ENCODE measurements at regions not wholly inside any gene's neighbourhood (a gene's known extent, or its start where the extent isn't known, plus 50 kb on each side); places are given as distances from the start of the nearest gene placed in this dataset.

DNA sequence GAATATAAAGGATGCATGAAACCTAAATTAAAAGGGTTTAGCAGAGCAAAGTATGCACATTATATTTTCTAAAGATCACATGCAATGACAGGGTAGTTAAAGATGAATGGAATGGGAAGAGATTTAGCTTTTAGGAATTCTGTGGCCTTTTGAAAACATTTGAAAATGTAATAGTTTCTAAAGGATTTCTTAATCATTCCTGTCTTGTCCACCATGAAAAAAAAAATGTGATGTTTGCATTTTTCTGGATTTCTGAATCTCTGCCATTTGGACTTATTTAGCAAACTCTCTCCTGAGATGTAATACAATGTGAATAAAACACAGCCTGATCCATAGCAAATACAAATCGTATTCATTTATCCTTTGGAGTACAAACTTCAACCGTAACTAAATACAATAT, 126.6 kb upstream of the RAB11FIP2 start:
- DNase-seq, result no peak

DNA sequence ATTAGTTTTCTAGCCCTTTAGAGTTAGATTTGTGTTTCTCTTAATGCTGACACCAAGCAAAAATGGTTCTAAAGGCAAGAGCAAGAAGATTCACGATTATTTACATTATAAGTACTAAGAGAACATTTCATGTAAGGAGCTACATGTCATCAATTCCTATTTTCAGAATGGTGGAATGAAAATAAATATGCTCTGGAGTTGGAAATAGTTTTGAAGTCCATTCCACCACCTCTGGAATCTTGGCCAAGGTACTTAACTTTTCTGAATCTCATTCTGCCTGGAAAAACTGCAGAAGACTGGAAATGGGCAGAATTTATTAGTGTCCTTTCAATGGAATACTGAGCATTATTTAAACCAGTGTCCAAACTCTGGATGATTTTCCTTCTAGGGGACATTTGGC, 125.1 kb upstream of the RAB11FIP2 start:
- DNase-seq, result no peak

DNA sequence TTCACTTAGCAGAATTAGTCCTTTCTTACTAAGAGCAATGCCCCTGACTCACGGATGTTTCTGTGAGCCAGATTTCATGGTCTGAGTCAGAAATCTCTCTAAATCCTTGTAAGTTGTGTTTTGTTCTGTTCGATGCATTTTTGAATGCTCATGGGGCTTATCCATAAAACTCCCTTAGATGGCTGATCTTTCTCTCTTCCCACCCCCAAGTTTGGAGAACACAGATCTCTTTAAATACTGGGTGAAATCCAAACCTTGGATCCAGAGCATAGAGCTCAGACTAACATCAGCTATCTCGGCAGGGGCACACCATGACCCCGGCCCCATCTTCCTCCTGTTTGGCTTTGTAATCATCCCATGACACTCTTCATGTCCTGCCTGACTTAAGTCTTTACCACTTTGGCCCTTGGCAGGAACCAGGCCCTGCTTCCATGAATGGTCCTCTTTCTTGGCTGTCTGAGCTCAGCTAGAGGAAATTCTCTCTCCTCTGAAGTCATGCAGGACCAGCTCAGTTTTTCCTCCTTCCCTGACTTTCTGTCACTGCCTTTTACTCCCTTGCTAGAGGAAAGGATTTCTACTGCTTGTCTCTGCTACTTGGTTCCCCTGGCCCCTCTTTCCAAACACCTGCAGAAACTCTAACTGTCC, 120.4 kb upstream of the RAB11FIP2 start:
- DNase-seq, result no peak

DNA sequence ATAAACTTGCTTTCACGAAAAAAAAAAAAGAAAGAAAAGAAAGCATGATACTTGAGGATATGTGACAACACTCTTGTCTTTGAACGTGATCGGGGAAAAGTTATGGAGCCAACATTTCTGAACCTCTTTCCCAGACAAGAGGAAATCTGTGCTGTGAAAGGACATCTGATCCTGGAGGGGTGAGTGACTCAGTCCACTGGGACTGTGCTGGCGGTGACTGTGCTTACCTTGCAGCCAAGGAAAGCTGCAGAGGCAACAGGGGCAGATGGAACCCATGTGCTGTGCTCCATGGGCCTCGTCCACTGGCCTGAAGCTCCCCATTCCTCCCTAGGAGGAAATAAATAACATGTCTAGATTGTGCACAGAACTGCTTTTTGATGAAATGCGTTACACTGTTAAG, 116.5 kb upstream of the RAB11FIP2 start:
- no peak for DNase-seq

DNA sequence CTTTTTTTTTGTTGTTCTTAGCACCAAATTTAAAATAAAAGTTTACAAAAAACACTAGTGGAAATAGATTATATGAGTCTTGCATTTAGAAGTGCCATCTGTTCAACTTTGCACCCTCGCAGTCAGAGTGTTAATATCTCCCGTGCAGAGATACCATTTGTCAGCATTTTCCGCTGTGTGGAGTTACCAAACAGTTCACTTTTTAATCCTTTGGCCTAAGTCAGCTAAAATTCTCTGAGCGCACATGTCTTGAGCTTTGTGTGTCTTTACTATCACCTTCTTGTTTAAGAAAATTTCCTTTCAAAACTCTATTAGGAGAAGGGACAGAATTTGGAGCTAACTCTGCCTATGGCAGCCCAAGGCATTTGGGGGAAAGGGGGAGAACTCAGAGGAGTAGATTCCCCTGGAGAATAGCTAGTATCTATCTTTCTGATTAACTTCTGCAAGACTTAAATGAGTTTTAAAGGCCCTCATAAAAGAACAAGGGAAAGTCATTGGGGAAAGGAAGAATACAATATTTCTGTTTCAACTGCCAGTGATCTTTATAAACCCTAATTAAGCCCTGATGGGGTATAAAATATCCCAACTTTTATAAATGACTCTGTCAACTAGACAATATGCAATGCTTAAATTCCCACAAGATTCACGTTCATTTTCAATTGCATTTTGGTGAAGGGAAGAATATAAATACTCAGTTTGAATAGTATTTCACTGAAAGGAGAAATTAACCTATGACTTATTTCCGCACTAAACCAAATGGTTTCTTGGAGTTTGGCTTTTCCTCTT, 114.9 kb upstream of the RAB11FIP2 start:
- DNase-seq, result no peak

DNA sequence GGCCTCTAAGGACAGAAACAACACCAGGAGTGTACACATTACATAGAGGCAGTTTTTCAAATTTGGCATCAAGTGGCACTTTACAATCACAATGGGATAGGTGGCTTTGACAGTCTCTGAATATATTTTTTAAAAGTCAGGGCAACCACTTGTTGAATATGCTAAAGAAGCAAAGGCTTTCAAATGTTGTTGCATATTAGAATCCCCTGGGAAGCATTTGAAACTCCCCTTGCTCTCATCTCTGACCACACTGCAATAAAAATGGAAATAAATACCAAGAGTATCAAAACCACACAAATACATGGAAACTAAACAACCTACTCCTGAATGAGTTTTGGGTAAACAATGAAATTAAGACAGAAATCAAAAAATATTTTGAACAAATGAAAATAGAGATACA, 106.5 kb upstream of the RAB11FIP2 start:
- DNase-seq, result no peak

DNA sequence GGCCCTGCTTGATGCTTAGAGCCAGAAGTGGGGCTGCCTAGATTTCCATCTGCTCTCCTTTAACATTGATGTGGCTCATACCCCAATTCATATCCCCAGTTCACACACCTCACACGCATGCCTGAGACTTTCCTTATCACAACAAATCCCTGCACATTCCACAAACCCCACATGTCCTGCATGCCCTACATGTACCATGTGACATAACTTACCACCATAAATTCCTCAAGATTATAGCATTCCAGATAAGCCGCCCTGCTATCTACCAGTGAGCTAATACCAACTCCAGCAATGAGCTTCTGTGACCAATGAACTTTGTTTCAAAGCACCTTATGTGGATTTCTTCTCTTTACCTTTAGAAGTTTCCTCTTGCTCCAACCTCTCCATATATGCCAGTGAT, 104.7 kb upstream of the RAB11FIP2 start:
- DNase-seq, result no peak

DNA sequence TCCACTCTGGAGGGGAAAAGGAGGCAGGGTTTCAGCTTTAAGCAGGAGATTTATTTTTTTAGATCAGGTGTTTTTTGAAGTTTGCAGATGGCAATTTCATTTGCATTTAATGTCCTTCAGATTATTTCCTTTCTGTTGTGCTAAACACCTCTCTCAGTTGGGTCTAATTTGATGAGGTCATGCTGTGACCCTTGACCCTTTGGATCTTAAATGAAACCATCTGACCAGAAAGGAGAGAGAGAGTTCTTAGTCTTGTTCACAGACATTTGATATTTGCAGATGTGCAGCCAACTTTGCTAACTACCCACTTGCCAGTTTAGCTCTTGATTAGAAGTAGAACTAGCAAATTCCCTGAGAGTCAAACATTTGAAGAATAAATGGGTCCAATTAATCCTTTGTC, 101.5 kb upstream of the RAB11FIP2 start:
- DNase-seq, result no peak

DNA sequence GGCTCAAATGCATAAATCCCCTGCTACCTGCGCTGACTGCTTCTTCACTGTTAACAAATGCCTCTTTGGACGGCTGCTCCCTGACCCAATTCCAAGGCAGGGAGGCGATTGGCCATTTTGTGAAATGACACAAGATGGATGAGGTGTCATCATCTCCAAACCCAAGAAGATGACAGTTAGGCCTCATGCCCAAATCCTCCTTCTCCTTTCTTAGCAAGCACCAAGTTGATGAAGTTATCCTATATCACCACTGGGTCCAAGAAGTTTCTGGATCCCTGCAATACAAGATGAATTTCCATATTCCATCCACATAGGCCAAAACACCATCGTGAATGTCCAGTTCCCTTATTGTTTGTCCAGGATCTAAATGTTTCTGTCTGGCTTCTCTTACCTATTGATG, 98.5 kb upstream of the RAB11FIP2 start:
- no peak for DNase-seq

DNA sequence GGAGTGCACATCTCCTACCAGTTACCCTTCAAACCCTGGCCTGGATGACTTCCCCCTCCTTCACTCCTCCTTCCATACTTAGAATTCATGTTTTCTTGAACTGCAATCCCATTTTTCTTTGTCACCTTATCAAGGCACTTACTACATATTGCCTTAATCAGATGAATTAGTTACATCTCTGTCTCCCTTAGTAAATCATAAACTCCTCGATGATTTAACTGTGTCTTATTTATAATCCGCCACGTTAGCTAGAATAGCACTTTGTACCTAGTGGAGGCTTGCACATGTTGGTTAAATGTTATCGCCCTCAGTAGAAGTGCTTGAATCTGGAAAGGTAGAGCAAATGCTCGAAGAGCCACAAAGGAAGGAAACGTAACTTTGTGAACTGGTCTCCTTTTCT, 94.7 kb upstream of the RAB11FIP2 start:
- DNase-seq, result no peak

DNA sequence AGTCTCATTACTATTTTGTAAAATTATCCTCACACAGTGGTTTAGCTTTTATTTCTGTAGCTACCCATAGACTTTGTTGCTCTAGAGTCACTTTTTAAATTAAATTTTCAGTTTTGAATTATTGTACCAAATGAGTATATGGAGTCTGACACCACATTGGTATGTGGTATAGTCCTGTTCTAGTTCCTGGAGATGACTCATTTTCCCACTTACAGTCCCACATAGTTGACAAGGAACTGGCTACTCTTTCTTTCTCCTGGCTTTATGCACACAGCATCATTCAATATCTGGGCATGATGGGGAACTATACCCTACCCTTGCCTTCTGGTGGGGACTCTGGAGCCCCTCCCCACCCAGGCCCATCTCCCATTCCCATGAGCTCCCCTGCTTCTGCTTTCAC, 92.6 kb upstream of the RAB11FIP2 start:
- DNase-seq, result no peak

DNA sequence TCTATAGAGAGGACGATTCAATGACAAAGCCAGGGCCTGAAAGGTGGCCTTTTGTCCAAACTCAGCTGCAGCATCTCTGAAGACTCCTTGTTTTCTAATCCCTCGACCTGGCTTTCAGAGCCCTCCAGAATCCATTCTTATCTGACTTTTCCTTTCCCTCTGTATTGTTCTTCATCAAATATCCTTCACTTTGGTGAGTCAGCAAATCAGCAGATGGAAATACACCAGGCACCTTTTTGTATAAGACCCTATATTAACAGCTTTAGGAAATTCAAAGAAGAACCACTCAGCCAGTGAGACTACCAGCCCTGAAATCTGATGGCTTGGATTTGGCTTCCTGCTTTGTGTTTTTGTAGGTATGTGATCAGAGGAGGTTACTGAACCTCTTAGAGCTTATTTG, 81.9 kb upstream of the RAB11FIP2 start:
- DNase-seq, result no peak

DNA sequence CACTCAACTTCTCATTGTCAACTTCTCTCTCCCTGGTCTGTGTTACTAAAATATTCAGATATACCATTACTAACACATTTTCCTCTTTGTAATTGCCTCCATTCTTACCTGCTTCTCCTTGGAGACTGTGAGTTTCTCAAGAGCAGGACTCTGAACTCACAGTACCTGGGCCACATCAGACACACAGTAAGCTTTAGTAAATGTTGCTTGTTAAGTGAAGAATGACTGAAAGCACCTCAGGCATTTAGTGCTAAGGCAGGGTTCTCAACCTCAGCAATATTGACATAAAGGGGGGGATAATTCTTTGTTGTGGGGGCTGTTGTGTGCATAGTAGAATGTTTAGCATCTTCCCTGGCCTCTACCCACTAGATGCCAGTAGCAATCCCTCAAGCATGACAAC, 72.0 kb upstream of the RAB11FIP2 start:
- no peak for DNase-seq

DNA sequence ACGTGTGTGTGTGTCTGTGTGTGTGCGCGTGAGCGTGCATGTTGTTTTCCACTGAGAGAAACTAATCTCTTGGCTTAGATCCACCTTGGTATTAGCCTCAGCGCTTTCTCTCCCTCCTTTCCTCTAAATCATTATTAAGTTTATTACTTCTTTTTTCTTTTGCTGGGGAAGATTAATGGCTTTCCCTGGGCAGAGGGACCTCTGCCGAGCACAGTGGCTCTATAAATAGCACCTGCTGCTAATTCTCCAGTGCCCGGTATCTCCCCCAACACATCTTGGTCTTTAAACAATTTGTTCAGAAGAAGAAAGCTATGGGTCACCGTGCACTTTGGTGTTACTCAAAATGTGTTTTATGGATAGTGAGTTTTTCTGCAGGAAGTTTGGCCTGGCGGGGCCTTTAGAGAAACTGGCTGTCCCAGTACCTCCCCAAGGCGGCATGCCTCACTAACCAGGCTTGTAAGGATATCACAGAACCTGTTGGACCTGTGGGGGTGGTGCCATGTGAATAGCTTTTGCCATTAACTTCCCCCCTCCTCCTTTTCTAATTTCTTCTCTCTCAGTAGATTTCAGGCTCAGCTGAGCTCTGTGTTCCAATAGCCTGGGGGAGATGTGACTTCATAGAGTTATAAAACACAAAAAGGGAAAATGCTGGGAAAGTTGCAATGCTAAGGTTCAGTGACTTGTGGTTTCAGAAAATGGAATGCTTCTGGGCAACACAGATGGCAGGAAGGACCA, 70.1 kb upstream of the RAB11FIP2 start:
- DNase-seq, result no peak

DNA sequence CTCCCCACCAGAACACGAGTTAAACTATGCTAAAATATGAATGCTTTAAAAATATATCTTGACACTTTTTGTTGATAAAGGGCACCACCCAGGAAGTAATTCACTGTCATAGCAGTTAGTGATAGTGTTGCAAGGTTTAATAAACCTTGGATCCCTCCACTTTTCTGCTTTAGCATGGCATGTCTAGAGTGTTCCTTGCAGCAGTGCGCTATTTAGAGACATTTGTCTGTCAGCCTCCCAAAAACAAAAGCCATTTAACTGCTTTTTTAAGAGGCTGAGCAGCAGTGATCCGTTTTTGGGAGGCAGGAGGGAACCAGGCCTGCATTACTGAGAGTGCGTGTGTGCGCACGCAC, 69.6 kb upstream of the RAB11FIP2 start:
- DNase-seq, result no peak

DNA sequence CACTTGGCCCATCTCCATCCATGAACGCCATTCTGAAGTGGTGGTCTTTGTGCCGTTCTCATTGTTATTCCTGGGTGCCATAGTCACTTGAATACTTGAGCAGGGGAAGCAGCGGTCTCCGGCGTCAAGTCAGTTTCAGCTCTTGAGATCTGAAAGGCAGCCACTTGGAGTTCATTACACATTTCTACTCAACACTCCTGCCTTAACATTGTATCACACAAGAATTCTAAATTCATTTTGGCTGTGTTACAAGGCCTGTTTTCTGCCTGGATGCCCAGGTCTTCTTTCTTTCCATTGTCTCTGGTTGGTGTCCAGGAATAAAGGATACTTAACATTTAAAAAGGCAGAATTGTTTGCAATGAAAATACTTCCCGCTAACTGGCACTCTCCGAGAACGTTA, 69.0 kb upstream of the RAB11FIP2 start:
- no peak for DNase-seq

DNA sequence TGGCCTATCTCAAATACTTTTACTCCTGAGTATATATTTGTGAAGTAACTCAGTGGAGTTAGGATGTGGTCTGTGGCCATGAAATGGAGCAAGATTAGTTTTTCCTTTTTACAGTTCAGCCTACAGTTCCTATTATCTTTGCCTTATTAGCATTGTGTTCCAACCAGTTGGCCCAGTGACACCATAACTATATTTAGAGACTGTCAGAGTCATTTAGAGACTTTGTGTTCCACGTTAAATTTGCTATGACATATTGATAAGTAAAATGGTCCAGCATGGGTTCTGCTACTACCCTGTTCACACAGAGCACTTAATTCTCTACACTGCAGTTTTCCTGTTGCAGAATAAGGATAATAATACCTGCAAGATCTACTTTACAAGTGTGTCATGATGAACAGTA, 68.3 kb upstream of the RAB11FIP2 start:
- no peak for DNase-seq

DNA sequence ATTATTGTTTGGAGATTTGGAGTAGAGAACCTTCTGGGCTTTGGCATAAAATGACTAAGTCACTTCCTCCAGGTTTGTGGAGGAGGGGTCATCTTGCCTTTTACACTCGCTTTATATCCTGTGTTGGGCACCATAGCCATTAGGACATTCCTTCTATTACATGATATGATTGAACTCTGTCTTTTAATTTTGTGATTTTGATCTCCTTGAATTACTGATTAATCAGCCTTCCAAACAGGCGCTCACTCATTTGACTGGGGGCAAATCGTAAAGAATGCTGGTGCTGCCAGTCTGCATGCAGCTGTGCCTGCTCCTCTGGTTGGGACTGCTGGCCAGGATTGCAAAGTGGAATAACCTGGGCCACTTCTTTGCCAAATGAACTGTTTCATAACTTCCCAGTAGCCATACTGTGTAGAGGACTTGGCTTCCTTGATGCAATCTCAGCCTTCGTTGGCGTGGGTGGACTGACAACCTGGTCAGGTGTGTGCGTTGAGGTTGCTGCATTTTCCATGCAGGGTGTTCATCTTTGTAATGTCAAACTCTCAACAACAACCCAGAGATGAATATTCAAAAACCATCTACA, 65.9 kb upstream of the RAB11FIP2 start:
- no peak for DNase-seq

DNA sequence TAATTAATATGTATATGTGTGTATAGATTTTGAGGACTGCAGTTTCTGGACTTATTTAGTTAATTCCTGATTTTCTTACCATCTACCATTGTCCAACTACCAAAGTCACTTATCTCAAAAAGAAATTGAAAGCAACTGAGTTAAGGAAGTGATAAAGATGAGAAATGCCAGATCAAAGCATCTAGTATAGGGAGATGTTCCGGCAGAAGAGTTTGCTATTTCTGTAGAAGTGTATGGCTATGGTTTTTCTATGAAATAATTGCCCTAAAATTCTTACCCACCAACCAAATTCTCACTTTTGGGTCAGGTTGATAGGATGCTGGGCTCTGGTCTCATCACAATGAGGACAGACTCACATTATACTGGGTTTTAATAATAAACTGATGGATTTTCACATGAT, 64.0 kb upstream of the RAB11FIP2 start:
- DNase-seq, result no peak

DNA sequence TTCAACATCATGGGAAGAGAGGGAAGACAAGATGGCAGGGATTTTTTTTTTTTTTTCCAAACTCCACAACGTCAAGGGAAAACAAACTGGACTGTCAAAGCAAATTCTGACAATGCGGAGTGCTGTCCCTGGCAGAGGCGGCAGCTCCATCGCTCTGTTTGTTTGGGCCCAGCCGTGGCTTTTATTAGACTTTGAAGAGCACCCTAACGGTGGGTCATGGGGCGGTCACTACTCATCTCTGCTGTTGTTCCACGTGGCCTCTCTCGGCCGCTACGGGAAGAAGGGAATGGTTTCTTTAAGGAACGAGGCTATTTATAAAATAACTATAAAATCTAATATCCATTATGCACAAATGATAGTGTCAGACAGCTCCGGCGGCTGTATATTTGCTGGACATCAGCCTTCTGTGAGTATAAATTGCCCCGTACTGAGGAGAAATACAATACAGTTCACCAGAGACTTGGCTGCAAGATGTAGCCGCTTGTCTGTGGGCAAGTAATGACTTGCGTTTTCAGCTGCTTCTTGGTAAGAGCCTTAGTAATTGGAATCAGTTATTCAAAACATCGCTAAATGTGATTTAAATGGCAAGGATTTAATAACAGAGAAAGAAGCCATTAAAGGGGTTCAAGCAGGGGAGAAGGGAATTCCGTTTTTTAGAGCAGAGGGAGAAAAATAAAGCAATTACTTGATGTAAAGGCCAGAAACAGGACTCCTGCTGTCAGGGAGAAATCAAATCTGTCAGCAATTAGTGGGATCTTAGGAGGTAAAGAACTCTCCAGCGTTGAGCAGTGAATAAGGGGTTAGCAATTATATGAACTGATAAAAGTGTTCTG, 61.7 kb upstream of the RAB11FIP2 start:
- no peak for DNase-seq

DNA sequence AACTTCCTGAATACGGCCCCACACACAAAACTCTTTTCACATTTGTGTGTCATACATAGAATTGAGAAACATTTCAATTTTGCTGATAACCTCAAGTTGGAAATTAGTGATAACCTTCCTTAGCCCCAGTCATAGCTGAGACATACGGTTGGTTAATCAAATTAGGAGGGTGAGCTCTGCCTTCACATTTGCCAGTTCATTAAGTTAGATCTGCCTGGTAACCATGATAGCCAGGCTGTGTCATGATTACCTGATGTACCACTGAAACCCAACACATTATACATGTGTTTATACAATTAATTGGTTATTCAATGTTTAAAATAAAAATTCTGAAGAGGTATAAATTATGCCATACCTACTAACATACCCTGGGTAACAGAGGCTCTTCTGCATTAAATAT, 60.8 kb upstream of the RAB11FIP2 start:
- DNase-seq, result no peak

DNA sequence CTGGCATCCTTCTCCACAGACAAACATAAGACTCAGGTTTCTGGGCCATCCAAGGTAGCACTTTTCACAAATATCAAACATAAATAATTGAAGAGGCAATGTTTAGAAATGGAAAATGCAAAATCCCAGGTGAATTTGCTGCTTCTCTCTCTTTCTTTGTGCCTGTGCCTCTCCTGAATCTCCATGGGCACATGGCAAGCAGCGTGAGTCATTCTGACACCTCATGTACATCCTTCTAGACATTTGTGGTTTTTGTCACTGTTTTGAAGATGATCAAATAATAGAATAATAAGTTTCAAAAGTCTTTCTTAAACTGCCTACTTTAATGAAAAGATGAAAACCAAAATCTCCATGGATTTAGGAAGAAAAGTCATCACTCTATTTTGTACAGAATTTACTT, 60.3 kb upstream of the RAB11FIP2 start:
- no peak for DNase-seq

DNA sequence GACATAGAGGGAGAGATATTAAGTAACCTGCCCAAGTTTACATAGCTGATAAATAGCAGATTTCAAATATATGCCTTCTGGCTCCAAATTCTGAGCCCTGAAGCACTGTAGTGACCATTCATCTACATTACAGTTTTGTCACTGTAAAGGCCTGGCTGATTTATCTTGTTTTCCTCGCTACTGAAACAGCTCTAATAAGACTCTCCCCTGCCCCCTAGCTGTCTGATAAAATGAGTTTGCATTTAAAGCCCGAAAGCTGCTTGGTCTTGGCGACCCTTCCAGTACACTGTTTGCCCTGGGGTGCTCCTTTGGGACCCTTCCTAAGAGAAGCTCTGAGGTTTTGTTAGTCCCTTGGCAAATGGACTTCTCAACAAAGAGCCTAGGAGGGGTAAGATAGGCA, 59.7 kb upstream of the RAB11FIP2 start:
- DNase-seq, result no peak

Measured in activated CD4-positive, alpha-beta T cell treated with anti-CD3 and anti-CD28 coated beads, Interleukin-2, amount 50 U/mL, for 4 hours (primary cell).